IPS-18a (cell line): ENCODE measurements at regions not wholly inside any gene's neighbourhood (a gene's known extent, or its start where the extent isn't known, plus 50 kb on each side); places are given as distances from the start of the nearest gene placed in this dataset.

ENCODE experiments used
- H3K27ac ChIP-seq: one replicate; pipeline ENCODE4 v1.5.1; 2013; ENCODE audit warnings: low read length
- H3K27me3 ChIP-seq: one replicate; pipeline ENCODE4 v1.6.1; 2013; ENCODE audit warnings: mild to moderate bottlenecking, low read length; ENCODE audit not compliant: control insufficient read depth, insufficient read depth
- H3K36me3 ChIP-seq: one replicate; pipeline ENCODE4 v1.6.1; 2013; ENCODE audit warnings: low read depth, low read length; ENCODE audit not compliant: control insufficient read depth
- H3K4me1 ChIP-seq: one replicate; pipeline ENCODE4 v1.6.1; 2013; ENCODE audit warnings: low read depth, low read length; ENCODE audit not compliant: control insufficient read depth
- H3K4me3 ChIP-seq: one replicate; pipeline ENCODE4 v1.5.1; 2013; ENCODE audit warnings: low read length
- H3K9ac ChIP-seq: one replicate; pipeline ENCODE4 v1.6.1; 2013; ENCODE audit warnings: mild to moderate bottlenecking, low read length, moderate library complexity
- H3K9me3 ChIP-seq: one replicate; pipeline ENCODE4 v1.6.1; 2013; ENCODE audit warnings: low read depth, low read length; ENCODE audit not compliant: control insufficient read depth

DNA sequence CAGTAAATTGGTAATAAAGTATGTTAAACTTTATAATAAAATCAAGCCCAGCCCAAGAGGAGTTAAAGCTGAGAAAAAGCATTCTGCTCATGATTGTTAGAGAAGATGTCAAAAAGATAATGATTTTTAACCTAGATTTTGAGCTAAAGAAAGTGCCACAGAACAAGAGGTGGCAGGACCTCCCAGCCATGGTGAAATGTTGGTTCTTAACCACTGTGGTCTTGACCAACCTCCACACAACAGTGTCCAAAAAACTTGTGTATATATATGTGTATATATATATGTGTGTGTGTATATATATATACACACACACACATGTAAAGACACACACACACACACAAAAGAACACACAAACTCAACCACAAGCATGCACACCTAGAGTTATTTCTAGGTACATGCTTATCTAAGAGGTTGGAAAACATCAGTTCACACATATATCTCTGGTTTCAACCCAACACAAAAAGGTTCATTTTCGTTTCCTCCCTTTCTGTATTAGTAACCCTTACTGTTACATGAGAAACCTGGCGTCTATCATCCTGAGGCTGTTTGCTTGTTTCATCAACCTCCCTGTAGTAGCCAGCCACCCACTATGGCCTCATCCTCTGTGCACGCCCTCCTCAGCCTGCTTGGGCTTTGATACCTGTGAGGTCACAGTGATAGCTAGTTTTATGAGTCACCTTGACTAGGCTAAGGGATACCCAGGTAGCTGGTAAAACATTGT is 631.8 kb upstream of the ID2 start:
- H3K27ac ChIP-seq, result no peak overlapping the region
- no peaks in the 10 kb centered on the region for H3K27me3 ChIP-seq
- H3K4me3 ChIP-seq, result no peak overlapping the region
- H3K4me1 ChIP-seq, result no peaks in the 10 kb centered on the region
- H3K36me3 ChIP-seq, result no peaks in the 10 kb centered on the region
- no peaks in the 10 kb centered on the region for H3K9me3 ChIP-seq
- H3K9ac ChIP-seq, result no peak overlapping the region

- H3K4me1 ChIP-seq, result no peaks in the 10 kb centered on the region
- no peak overlapping the region for H3K9ac ChIP-seq
- no peak overlapping the region for H3K4me3 ChIP-seq
Observed at GRCh38 chr2:8053216-8053615, 628.6 kb upstream of the ID2 start.

DNA sequence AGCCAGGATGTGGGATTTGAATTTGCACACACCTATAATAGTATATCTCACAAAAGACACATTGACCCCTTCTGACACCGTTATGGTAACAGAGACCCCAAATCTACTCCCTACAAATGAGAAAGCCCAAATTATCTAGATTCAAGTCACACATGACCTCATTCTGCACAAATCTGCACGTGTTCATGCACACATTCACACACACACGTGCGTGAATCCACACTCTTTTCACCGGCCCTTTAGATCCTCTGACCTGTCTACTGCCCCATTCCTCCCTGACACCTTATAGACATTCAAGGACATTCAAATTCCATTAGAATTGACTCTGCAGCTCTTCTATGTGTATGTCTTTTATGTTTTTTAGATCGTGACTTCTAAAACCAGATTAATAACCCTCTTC is 627.8 kb upstream of the ID2 start:
- H3K27me3 ChIP-seq, result no peaks in the 10 kb centered on the region
- no peak overlapping the region for H3K9ac ChIP-seq
- H3K9me3 ChIP-seq, result no peaks in the 10 kb centered on the region
- no peak overlapping the region for H3K27ac ChIP-seq
- H3K4me3 ChIP-seq, result no peak overlapping the region
- no peaks in the 10 kb centered on the region for H3K4me1 ChIP-seq
- H3K36me3 ChIP-seq, result no peaks in the 10 kb centered on the region

More at GRCh38 chr2:8053216-8053615, 628.6 kb upstream of the ID2 start:
- Histone ChIP-seq H3K27me3 (no peaks in the 10 kb centered on the region), H3K36me3 (no peaks in the 10 kb centered on the region), H3K9me3 (no peaks in the 10 kb centered on the region), H3K27ac (no peak overlapping the region)

DNA sequence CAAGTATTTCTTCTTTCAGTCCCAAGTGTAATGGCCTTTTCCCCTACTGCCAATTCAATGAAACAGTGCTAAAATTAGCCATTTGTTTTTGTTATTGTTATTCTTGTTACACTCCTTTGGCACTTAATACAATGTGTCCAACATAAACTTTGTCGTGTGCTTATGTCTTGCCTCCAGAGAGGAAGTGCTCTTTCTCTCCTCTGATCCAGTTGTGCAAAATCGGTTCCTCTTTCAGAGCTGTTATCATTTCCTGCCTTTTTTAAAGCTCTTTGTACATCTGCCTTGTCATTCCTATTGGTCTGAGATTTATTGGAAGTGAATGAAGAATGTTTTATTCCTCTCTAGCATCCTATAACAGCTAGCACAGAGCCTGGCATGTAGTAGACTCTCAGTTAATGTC is 623.2 kb upstream of the ID2 start:
- Histone ChIP-seq H3K9me3 (no peaks in the 10 kb centered on the region), H3K4me3 (no peak overlapping the region), H3K27me3 (no peaks in the 10 kb centered on the region), H3K4me1 (no peaks in the 10 kb centered on the region), H3K36me3 (no peaks in the 10 kb centered on the region), H3K27ac (no peak overlapping the region), H3K9ac (no peak overlapping the region)

DNA sequence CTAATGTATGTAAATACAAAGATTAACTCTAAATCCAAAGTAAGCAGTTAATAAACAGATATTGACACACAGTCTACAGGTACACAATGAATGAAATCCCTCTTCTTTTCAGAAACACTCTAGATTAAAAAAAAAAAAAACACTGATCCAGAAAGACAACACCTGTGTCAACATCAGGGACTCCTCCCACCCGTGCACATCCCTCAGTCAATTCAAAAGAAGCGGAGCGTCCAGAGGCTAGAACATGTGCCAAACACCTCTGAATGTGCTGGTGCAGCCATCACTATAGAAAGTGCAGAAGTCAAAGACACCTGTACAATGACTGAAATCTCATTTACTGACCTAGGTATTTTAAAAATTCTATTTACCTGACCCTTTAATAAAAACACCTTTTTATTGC is 622.6 kb upstream of the ID2 start:
- Histone ChIP-seq H3K36me3 (no peaks in the 10 kb centered on the region), H3K4me1 (no peaks in the 10 kb centered on the region), H3K4me3 (no peak overlapping the region), H3K9ac (no peak overlapping the region), H3K27me3 (no peaks in the 10 kb centered on the region), H3K27ac (no peak overlapping the region), H3K9me3 (no peaks in the 10 kb centered on the region)

DNA sequence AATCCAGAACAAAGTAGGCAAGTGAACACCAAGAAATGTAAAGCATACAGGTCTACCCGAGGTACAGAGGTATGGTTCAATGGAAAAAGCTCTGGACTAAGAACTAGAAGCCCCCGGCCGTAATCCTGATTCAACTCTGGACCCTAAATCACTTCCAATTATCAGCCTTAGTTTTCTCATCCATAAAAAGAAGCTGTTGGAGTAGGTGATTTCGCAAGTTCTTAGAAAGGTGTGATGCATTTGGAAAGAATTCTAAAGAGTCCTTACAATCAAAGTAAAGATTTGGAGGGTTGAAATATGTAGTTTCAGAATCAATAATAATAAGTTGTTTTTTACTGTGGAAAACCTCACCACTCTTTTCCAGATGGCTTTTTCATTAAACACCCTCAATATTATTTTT is 622.1 kb upstream of the ID2 start:
- H3K4me3 ChIP-seq, result no peak overlapping the region
- H3K9ac ChIP-seq, result no peak overlapping the region
- no peaks in the 10 kb centered on the region for H3K27me3 ChIP-seq
- H3K36me3 ChIP-seq, result no peaks in the 10 kb centered on the region
- H3K27ac ChIP-seq, result no peak overlapping the region
- no peaks in the 10 kb centered on the region for H3K9me3 ChIP-seq
- H3K4me1 ChIP-seq, result no peaks in the 10 kb centered on the region

DNA sequence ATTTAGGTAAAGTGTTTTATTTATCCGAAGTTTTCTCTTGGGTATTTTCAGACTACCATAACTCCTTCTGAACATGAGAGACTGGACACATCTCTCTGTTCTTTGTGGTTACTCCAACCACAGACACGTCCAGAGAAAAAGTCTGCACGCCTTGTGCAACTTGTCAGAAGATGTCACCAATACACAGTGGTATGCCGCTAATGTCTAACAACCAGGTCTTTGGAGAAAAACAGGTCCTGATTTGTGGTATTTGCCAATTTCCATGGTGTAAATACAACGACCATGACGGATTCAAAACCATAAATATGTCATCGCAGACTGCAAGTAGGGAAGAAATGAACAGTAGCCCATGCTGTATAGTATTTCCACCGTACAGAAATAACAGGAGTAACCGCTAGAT is 620.6 kb upstream of the ID2 start:
- Histone ChIP-seq H3K4me3 (no peak overlapping the region), H3K4me1 (no peaks in the 10 kb centered on the region), H3K9ac (no peak overlapping the region), H3K27ac (no peak overlapping the region), H3K9me3 (no peaks in the 10 kb centered on the region), H3K27me3 (no peaks in the 10 kb centered on the region), H3K36me3 (no peaks in the 10 kb centered on the region)

GRCh38 chr2:8064603-8065002 is 617.3 kb upstream of the ID2 start:
- Histone ChIP-seq H3K4me1 (no peaks in the 10 kb centered on the region), H3K36me3 (no peaks in the 10 kb centered on the region), H3K9me3 (no peaks in the 10 kb centered on the region), H3K9ac (no peak overlapping the region), H3K4me3 (no peak overlapping the region), H3K27me3 (no peaks in the 10 kb centered on the region), H3K27ac (no peak overlapping the region)

DNA sequence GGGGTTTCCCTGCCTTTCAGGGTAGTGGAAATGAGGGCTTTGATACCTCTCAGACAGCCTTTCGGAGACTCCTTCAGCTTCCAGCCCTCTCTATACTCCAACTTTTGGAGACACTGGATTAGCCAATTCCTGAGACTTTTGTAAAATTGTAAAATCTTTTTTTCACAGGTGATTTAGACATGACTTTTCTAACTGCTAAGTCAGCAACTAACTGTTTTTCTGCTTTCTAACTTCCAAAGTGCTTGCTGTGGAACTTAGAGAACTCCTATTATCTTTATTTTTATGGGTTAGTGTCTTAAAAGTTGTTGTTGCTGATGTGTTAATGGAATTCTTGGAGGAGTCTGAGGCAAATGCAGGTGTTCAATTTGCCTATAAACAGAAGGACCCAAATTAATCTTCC is 616.7 kb upstream of the ID2 start:
- H3K27ac ChIP-seq, result no peak overlapping the region
- no peak overlapping the region for H3K9ac ChIP-seq
- no peak overlapping the region for H3K4me3 ChIP-seq
- H3K9me3 ChIP-seq, result no peaks in the 10 kb centered on the region
- no peaks in the 10 kb centered on the region for H3K4me1 ChIP-seq
- no peaks in the 10 kb centered on the region for H3K36me3 ChIP-seq
- H3K27me3 ChIP-seq, result no peaks in the 10 kb centered on the region

DNA sequence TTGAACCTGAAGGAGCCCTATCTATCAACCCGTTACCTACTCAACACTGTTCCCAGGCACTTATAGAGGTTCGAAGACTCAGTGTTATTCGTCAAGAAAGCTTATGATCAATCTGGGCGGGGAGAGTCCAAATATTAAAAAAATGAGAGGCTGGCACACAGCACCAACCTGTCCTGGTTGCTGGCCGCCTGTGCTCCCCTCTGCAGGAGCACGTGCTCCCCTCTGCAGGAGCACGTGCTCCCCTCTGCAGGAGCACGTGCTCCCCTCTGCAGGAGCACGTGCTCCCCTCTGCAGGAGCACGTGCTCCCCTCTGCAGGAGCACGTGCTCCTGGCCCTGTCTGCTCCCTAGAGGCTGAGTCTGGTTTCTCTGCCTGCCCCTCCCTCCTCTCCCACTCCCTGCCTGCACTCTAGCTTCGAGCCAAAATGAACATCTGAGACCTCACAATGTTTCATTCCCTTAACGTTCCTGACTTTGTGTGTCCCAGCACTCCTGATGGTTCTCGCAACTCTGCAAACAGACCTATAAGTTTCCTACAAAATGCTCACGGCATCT is 614.0 kb upstream of the ID2 start:
- no peaks in the 10 kb centered on the region for H3K9me3 ChIP-seq
- no peaks in the 10 kb centered on the region for H3K4me1 ChIP-seq
- no peaks in the 10 kb centered on the region for H3K36me3 ChIP-seq

DNA sequence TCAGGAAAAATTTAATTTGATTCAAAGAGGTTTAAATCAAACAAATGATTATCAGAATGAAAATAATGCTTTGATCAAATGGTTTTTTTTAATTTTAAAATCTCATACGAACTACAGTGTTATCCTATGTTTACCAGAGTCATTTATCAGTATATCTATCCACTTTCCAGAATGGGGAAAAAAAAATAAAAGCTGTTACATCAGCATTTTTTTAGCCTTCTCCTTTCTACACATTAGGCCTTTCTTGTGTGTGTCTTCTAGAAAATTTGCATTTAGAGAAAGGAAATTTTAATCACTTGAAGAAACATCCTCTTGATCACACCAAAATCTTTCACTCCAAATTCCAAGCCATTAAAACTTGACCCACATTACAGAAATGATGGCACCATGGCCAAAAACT is 608.9 kb upstream of the ID2 start:
- Histone ChIP-seq H3K4me3 (no peak overlapping the region), H3K27ac (no peak overlapping the region), H3K27me3 (no peaks in the 10 kb centered on the region), H3K4me1 (no peaks in the 10 kb centered on the region), H3K36me3 (no peaks in the 10 kb centered on the region), H3K9ac (no peak overlapping the region), H3K9me3 (no peaks in the 10 kb centered on the region)

More for the DNA sequence above, 614.0 kb upstream of the ID2 start:
- H3K4me3 ChIP-seq, result no peak overlapping the region
- no peak overlapping the region for H3K9ac ChIP-seq
- no peak overlapping the region for H3K27ac ChIP-seq
- H3K27me3 ChIP-seq, result no peaks in the 10 kb centered on the region

- Histone ChIP-seq H3K4me1 (no peaks in the 10 kb centered on the region), H3K4me3 (no peak overlapping the region), H3K27ac (no peak overlapping the region), H3K9me3 (no peaks in the 10 kb centered on the region), H3K36me3 (no peaks in the 10 kb centered on the region), H3K27me3 (no peaks in the 10 kb centered on the region), H3K9ac (no peak overlapping the region)
Observed at GRCh38 chr2:8073916-8074315, 607.9 kb upstream of the ID2 start.
